ENCODE measurements at regions not wholly inside any gene's neighbourhood (a gene's known extent, or its start where the extent isn't known, plus 50 kb on each side); places are given as distances from the start of the nearest gene placed in this dataset.

GRCh38 chr16:85420501-85421337 is 192.4 kb upstream of the GSE1 start:
- Histone ChIP-seq H3K14ac (replicated peaks; ENCODE audit: low read depth, low read length) (no peak overlapping the region), H3K4me3 (ENCODE audit: insufficient read depth, low read depth, low read length) (no peak overlapping the region), H2BK5ac (ENCODE audit: low read depth, low read length, poor library complexity, severe bottlenecking) (no peak overlapping the region), H3K4me2 (ENCODE audit: low read depth, low read length) (no peak overlapping the region), H3K4me1 (ENCODE audit: control insufficient read depth, insufficient read depth, low read length) (no peaks in the 10 kb centered on the region; the same call in 1 of the 2 replicates), H3K9me3 (ENCODE audit: control insufficient read depth, insufficient read depth, low read length) (no peaks in the 10 kb centered on the region), H3K23ac (ENCODE audit: low read depth, low read length) (no peak overlapping the region), H3K4ac (ENCODE audit: low read depth, low read length) (no peak overlapping the region), H2BK15ac (ENCODE audit: low read depth, low read length) (no peak overlapping the region), H3K56ac (ENCODE audit: extremely low read depth, insufficient read depth, low read length) (no peak overlapping the region), H3K79me1 (ENCODE audit: low read depth in 1 of 2, low read length in 2 of 2) (peaks cover 0 to 18% of the 10 kb centered on the region in 2 experiments; a peak in 3 of 4 replicates), H3K27me3 (ENCODE audit: control insufficient read depth, insufficient read depth, low read length) (no peaks in the 10 kb centered on the region), H2AK5ac (ENCODE audit: low read depth, low read length) (no peak overlapping the region; the same call in 1 of the 2 replicates), H2BK20ac (ENCODE audit: low read depth, low read length) (no peak overlapping the region), H3K27ac (ENCODE audit: insufficient read depth, low read length) (no peak overlapping the region), H4K20me1 (ENCODE audit: insufficient read depth, low read length) (peaks cover 49% of the 10 kb centered on the region), H2AFZ (replicated peaks; ENCODE audit: low read length, poor library complexity) (no peak overlapping the region), H4K8ac (ENCODE audit: low read depth in 2 of 2, low read length in 2 of 2) (no peak overlapping the region), H2AK9ac (replicated peaks; ENCODE audit: low read depth, low read length, poor library complexity) (peak overlapping the region; percentile 32), H3K18ac (ENCODE audit: low read depth, low read length) (no peak overlapping the region), H3K36me3 (ENCODE audit: control insufficient read depth, insufficient read depth, low read length) (no peaks in the 10 kb centered on the region), H4K91ac (ENCODE audit: insufficient read depth, low read depth, low read length) (no peak overlapping the region; the same call in 1 of the 2 replicates), H3K9me1 (ENCODE audit: insufficient read depth, low read length) (no peaks in the 10 kb centered on the region), H3K9ac (ENCODE audit: low read depth, low read length) (no peak overlapping the region), H2BK120ac (ENCODE audit: low read depth, low read length) (no peak overlapping the region), H4K5ac (ENCODE audit: low read depth, low read length) (no peak overlapping the region)
- dilution Hi-C loops (cut with HindIII; ENCODE audit: low sequenced_read_pairs, unreplicated experiment) (no loop called here), in situ Hi-C loops (cut with MboI; ENCODE audit: low sequenced_read_pairs) (no loop called here), intact Hi-C loops (cut with micrococcal nuclease) (loop anchor here (1.0 to 5.0 kb wide), 2 partner anchors 137 to 190 kb away; no protein-coding TSS in a partner anchor)
- DNase-seq (peak; percentile 20), ATAC-seq (ENCODE audit: low read depth) (peak; percentile 84)
- no TSS peak for BruUV-seq (replicated peaks)
- 81% methylated on average over 13 of the region's 42 CpGs; no CpG with 5 or more reads in 1 of the 2 experiments for WGBS, 2 experiments (ENCODE audit: extremely low coverage in 2 of 2, insufficient read length in 1 of 2)
- peak; percentile 79 for TF ChIP-seq USF2 (IDR thresholded peaks at IDR 0.05; ENCODE audit: low read depth, low read length)
- TF ChIP-seq CTCF (conservative IDR thresholded peaks at IDR 0.05; ENCODE audit: low read depth, low read length), result peak; percentile 99
- TF ChIP-seq RAD21 (IDR thresholded peaks at IDR 0.05; ENCODE audit: low read length), result peak; percentile 82
- peak; percentile 88 for TF ChIP-seq SMC3 (IDR thresholded peaks at IDR 0.05; ENCODE audit: low read depth, low read length)
- 0 out of 2 replicates have a peak, but pooled peaks have one; percentile 17 for TF ChIP-seq MAZ (IDR thresholded peaks at IDR 0.05; ENCODE audit: borderline replicate concordance, low read depth, low read length)
- TF ChIP-seq CEBPB (IDR thresholded peaks at IDR 0.05; ENCODE audit: low read depth, low read length), result no peak
- TF ChIP-seq FOS (IDR thresholded peaks at IDR 0.05; ENCODE audit: low read depth, low read length), result no peak
- TF ChIP-seq MXI1 (IDR thresholded peaks at IDR 0.05; ENCODE audit: borderline replicate concordance, low read depth, low read length), result no peak
- no peak; the same call in 1 of the 2 replicates for TF ChIP-seq POLR2A (IDR thresholded peaks at IDR 0.05; ENCODE audit: low read depth, low read length)
- peak; percentile 90 for TF ChIP-seq RCOR1 (IDR thresholded peaks at IDR 0.05; ENCODE audit: insufficient replicate concordance, low read length)
- no peak for TF ChIP-seq CHD1 (IDR thresholded peaks at IDR 0.05; ENCODE audit: low read depth, low read length)
- TF ChIP-seq MAFK (IDR thresholded peaks at IDR 0.05; ENCODE audit: low read depth, low read length), result no peak
- POLR2A ChIA-PET (ENCODE audit: unreplicated experiment), result no interaction called here
- CTCF ChIA-PET, result interaction anchor here (0.5 to 1.6 kb wide), 4 partner anchors 45 to 195 kb away, joined by 3 to 4 read pairs (median 4); no protein-coding TSS in a partner anchor

All from IMR-90 (cell line).